Calu3 (cell line): ENCODE measurements at regions not wholly inside any gene's neighbourhood (a gene's known extent, or its start where the extent isn't known, plus 50 kb on each side); places are given as distances from the start of the nearest gene placed in this dataset.

ENCODE experiments used
- BruUV-seq: library from RNA; stranded (reverse); fragments of 400-500 nt; replicated peaks from 2 replicates; lab custom pipeline; 2021; lab: Mats Ljungman, UMichigan
- CTCF ChIA-PET: fragments of 300-600 bp; sonication (Branson Sonifier 250); formaldehyde crosslinking; loops from one replicate; lab custom pipeline; 2022; ENCODE audit warnings: antibody characterized with exemption; lab: Charles Lee
- DNase-seq: peaks from one replicate; pipeline ENCODE4 v3.0.0; 2022
- H3K27ac Mint-ChIP-seq: one replicate; pipeline ENCODE4 v1.8.0; 2022; ENCODE audit warnings: mixed read lengths; ENCODE audit not compliant: unreplicated experiment
- H3K27me3 Mint-ChIP-seq: one replicate; pipeline ENCODE4 v1.8.0; 2022; ENCODE audit warnings: mixed read lengths; ENCODE audit not compliant: unreplicated experiment
- H3K36me3 Mint-ChIP-seq: one replicate; pipeline ENCODE4 v1.8.0; 2022; ENCODE audit warnings: mild to moderate bottlenecking, moderate library complexity, mixed read lengths; ENCODE audit not compliant: insufficient read depth, unreplicated experiment
- H3K4me1 Mint-ChIP-seq: one replicate; pipeline ENCODE4 v1.8.0; 2022; ENCODE audit warnings: mild to moderate bottlenecking, low read depth, mixed read lengths; ENCODE audit not compliant: unreplicated experiment
- H3K4me3 Mint-ChIP-seq: one replicate; pipeline ENCODE4 v1.8.0; 2022; ENCODE audit warnings: mild to moderate bottlenecking, low read depth, moderate library complexity, mixed read lengths; ENCODE audit not compliant: unreplicated experiment
- H3K9me3 Mint-ChIP-seq: one replicate; pipeline ENCODE4 v1.8.0; 2022; ENCODE audit warnings: low read depth, mixed read lengths; ENCODE audit not compliant: unreplicated experiment
- CTCF ChIP-seq: fragments of 200-600 bp; IDR thresholded peaks from one replicate; pipeline ENCODE4 v1.8.0; 2022; ENCODE audit warnings: antibody characterized with exemption; ENCODE audit not compliant: unreplicated experiment
- intact Hi-C: fragments of 100-400 bp; cut with micrococcal nuclease; formaldehyde crosslinking; loops from one replicate; pipeline ENCODE4 v1.10.0; 2022; ENCODE audit not compliant: unreplicated experiment

GRCh38 chr6:103937389-103937788, 922.3 kb downstream of the HACE1 start:
- Mint-ChIP-seq H3K4me3 (no peak overlapping the region), H3K36me3 (no peaks in the 10 kb centered on the region), H3K27ac (no peak overlapping the region), H3K4me1 (no peaks in the 10 kb centered on the region), H3K9me3 (peaks cover 6% of the 10 kb centered on the region), H3K27me3 (no peaks in the 10 kb centered on the region)
- intact Hi-C loops, result no loop called here
- CTCF ChIA-PET, result no interaction called here
- no peak for DNase-seq
- TF ChIP-seq CTCF, result no peak
- BruUV-seq, result no TSS peak

DNA sequence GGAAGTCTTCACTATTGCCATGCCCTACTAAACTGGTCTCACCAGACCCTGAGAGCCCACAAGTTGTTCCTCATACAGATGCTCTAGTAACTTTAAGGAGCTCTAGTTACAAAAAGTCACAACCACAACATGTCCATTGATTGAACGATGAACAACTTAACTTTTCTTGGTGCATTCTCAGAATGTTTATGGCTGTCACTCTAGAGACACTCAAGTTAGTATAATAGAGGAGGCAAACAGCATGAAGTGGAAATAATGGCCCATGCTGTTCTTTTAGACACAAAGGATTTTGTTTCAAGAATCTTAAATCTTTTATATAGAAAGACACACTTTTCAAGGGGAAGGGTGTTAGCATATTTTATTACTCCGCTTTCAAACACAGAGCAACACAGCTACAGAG, 934.4 kb downstream of the HACE1 start:
- no peaks in the 10 kb centered on the region for H3K4me1 Mint-ChIP-seq
- H3K27me3 Mint-ChIP-seq, result no peaks in the 10 kb centered on the region
- no peak overlapping the region for H3K4me3 Mint-ChIP-seq
- no TSS peak for BruUV-seq
- no peak for TF ChIP-seq CTCF
- no peak for DNase-seq
- intact Hi-C loops, result no loop called here
- H3K36me3 Mint-ChIP-seq, result no peaks in the 10 kb centered on the region
- H3K27ac Mint-ChIP-seq, result no peak overlapping the region
- no peaks in the 10 kb centered on the region for H3K9me3 Mint-ChIP-seq
- CTCF ChIA-PET, result no interaction called here

DNA sequence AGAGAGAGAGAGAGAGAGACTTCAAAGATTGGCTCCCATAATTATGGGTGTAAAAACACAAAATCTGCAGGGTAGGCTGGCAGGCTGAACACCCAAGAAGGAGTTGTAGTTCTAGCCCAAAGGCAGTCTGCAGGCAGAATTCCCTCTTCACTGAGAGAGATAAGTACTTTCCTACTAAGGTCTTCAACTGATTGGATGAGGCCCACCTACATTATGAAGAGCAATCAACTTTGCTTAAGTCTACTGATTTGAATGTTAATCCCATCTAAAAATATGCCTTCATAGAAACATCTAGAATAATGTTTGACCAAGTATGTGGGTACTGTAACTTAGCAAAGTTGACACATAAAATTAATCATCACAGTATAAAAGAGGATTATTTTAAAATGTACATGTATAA, 949.7 kb downstream of the HACE1 start:
- CTCF ChIA-PET, result no interaction called here
- no peak for DNase-seq
- intact Hi-C loops, result no loop called here
- Mint-ChIP-seq H3K27ac (no peak overlapping the region), H3K4me3 (no peak overlapping the region), H3K4me1 (no peaks in the 10 kb centered on the region), H3K9me3 (peaks cover 5% of the 10 kb centered on the region), H3K27me3 (no peaks in the 10 kb centered on the region), H3K36me3 (no peaks in the 10 kb centered on the region)
- TF ChIP-seq CTCF, result no peak
- BruUV-seq, result no TSS peak

DNA sequence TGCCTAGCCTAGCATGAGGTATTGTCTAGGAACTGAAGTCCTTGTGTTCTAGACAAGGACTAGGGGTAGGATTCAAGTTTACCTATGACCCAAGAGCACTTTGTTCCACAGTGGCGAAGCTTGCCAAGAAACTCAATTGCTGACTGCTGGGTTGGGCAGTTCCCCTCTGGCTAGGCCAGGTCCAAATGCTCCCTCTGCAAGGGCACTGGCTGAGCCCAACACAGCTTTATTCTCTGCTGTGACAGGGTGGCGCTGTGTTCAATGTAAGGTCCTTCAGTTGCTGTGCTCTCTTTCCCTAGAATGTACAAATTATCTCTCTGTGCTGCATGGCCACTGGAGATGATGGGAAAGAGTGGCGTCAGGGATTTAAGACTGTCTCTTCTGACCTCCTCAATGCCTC, 950.8 kb downstream of the HACE1 start:
- no peak for DNase-seq
- intact Hi-C loops, result no loop called here
- no TSS peak for BruUV-seq
- no peak for TF ChIP-seq CTCF
- peaks cover 5% of the 10 kb centered on the region for H3K9me3 Mint-ChIP-seq
- no peaks in the 10 kb centered on the region for H3K27me3 Mint-ChIP-seq
- CTCF ChIA-PET, result no interaction called here
- H3K4me1 Mint-ChIP-seq, result no peaks in the 10 kb centered on the region
- H3K27ac Mint-ChIP-seq, result no peak overlapping the region
- no peaks in the 10 kb centered on the region for H3K36me3 Mint-ChIP-seq
- no peak overlapping the region for H3K4me3 Mint-ChIP-seq
